ENCODE measurements at regions not wholly inside any gene's neighbourhood (a gene's known extent, or its start where the extent isn't known, plus 50 kb on each side); places are given as distances from the start of the nearest gene placed in this dataset.
"Not testable (repeated sequence)": the region's sequence is repeated elsewhere in the genome, so short reads cannot be mapped to it uniquely, and the experiment has no call there.

DNA sequence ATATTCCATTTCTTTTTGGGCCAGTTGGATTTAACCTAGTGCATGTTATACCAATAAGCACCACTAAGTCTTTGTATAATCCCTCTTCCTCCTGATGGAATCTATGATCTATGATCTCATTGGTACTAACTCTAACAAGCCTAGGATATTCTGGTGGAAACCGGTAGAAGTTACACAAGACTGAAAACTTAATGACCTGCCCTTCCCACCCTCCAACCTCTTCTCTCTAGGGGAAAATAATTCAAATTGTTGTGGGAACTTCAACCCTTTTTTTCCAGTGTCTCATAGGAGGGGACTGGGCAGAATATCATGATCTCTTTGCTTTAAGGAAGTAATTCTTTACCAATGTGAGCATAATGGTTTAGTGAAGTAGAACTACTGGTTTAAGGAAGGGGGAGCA, 289.5 kb upstream of the BOD1L1 start:
- no peaks in the 10 kb centered on the region for H3K36me3 Mint-ChIP-seq (ENCODE audit: insufficient read depth)
- H3K9me3 Mint-ChIP-seq = no peaks in the 10 kb centered on the region
- H3K4me1 Mint-ChIP-seq = no peaks in the 10 kb centered on the region
- DNase-seq (ENCODE audit: low spot score in 2 of 2) = no peak
- ATAC-seq (replicated peaks; ENCODE audit: extremely low read depth, poor library complexity, severe bottlenecking) = no peak
- no peaks in the 10 kb centered on the region for H3K27me3 Mint-ChIP-seq
- H3K27ac Mint-ChIP-seq (ENCODE audit: low read depth) = no peak overlapping the region
- no peak overlapping the region for H3K4me3 Mint-ChIP-seq

DNA sequence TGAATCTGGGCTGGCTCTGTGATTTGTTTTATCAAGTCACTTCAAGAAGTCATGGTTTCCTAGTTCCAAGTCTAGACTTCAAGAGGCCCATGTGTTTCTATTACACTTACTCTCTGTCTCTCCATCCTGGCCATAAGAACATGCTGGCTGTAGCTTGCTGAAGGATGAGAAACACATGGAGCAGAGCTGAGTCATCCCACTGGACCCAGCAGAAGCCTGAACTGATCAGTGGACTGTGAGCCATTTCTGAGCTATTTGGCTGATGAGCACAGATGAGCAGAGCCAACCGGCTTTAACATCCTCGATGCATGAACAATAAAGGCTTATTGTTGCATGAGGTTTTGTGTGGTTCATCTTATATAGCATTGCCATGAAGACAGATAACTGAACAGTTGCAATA, 290.6 kb upstream of the BOD1L1 start:
- no peaks in the 10 kb centered on the region for H3K4me1 Mint-ChIP-seq
- H3K4me3 Mint-ChIP-seq = no peak overlapping the region
- no peak overlapping the region for H3K27ac Mint-ChIP-seq (ENCODE audit: low read depth)
- no peaks in the 10 kb centered on the region for H3K9me3 Mint-ChIP-seq
- H3K36me3 Mint-ChIP-seq (ENCODE audit: insufficient read depth) = no peaks in the 10 kb centered on the region
- DNase-seq (ENCODE audit: low spot score in 2 of 2) = no peak
- no peak for ATAC-seq (replicated peaks; ENCODE audit: extremely low read depth, poor library complexity, severe bottlenecking)
- no peaks in the 10 kb centered on the region for H3K27me3 Mint-ChIP-seq

DNA sequence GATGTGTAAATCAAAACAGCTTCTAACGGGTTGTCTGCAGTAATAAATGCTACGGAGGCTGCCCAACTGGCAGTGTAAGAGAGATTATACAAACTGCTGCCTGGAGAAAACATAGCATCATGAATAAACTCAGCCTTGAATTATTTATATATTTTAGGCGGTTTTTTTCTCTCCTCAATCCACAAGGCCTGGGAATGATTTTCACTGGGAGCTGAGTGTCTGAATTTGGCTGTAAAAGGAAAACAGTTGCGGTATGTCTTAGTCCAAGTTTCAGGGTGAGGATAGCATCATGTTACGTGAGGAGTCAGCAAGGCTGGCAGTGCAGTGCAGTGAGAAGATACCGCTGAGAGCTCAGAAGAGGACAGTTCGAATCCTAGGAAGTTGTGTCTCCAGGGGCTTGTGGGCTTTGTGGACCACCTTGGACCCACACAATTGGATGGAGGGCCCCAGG, 291.5 kb upstream of the BOD1L1 start:
- Mint-ChIP-seq H3K4me1 (no peaks in the 10 kb centered on the region), H3K9me3 (peaks cover under 1% of the 10 kb centered on the region), H3K4me3 (no peak overlapping the region), H3K27ac (ENCODE audit: low read depth) (no peak overlapping the region), H3K27me3 (no peaks in the 10 kb centered on the region), H3K36me3 (ENCODE audit: insufficient read depth) (no peaks in the 10 kb centered on the region)
- ATAC-seq (replicated peaks; ENCODE audit: extremely low read depth, poor library complexity, severe bottlenecking) (no peak), DNase-seq (ENCODE audit: low spot score in 2 of 2) (no peak)

DNA sequence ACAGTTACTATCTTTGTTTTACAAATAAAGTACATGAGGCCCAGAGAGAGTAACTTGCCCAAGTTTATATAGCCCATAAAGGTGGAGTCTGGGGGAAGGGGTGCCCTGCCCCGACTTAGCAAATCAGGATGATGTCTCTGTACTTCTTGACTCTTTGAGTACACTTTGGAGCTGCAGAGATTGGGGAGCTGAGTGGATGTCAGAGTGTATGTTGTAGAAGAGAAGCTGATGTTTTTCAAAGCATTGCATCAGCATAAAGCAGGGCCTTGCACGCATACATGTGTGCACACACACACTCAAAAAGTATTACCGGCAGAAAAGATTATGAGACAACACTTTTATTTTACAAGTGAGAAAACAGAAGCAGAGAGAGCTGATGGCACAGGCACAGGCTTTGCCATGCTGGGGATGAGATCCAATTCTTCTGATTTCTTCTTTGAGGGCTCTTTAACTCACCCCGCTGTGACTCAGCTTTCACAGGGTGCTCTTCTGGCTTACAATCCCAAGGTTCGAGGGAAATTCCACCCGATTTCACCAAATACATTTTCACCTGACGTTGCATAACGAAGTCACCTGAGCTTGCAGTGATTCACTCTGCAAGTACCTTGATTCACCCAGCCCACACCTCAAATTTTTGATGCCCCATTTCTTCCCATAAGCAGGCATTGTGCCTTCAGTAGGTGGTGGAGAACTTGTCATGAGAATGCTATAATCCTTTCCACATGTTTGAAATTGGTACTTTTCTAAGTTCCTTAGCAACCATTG, 292.8 kb upstream of the BOD1L1 start:
- Mint-ChIP-seq H3K27me3 (no peaks in the 10 kb centered on the region), H3K36me3 (ENCODE audit: insufficient read depth) (peaks cover 3% of the 10 kb centered on the region), H3K4me3 (no peak overlapping the region), H3K27ac (ENCODE audit: low read depth) (no peak overlapping the region), H3K4me1 (no peaks in the 10 kb centered on the region), H3K9me3 (peaks cover 10% of the 10 kb centered on the region)
- DNase-seq (ENCODE audit: low spot score in 2 of 2) (no peak), ATAC-seq (replicated peaks; ENCODE audit: extremely low read depth, poor library complexity, severe bottlenecking) (no peak)

DNA sequence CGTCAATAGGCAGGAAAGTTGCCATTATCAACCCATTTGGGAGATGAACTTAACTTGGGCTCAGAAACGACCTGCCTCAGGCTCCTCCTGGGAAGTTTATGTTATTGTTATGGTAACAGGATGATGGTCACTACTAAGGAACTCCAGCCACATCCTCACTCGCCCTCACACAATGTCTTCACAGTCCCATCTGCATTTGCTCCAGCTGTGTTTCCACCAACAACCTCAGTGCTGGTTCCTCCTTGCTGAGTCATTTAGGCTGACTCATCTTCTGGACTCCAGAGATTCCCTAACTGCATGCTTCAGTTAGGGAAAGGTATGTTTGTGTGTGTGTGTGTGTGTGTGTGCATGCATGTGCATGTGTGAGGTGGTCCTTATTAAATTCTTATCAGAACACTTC, 293.4 kb upstream of the BOD1L1 start:
- ATAC-seq (replicated peaks; ENCODE audit: extremely low read depth, poor library complexity, severe bottlenecking) (no peak), DNase-seq (ENCODE audit: low spot score in 2 of 2) (no peak)
- Mint-ChIP-seq H3K36me3 (ENCODE audit: insufficient read depth) (peaks cover 3% of the 10 kb centered on the region), H3K4me1 (no peaks in the 10 kb centered on the region), H3K9me3 (peaks cover 10% of the 10 kb centered on the region), H3K27ac (ENCODE audit: low read depth) (no peak overlapping the region), H3K27me3 (no peaks in the 10 kb centered on the region), H3K4me3 (no peak overlapping the region)

DNA sequence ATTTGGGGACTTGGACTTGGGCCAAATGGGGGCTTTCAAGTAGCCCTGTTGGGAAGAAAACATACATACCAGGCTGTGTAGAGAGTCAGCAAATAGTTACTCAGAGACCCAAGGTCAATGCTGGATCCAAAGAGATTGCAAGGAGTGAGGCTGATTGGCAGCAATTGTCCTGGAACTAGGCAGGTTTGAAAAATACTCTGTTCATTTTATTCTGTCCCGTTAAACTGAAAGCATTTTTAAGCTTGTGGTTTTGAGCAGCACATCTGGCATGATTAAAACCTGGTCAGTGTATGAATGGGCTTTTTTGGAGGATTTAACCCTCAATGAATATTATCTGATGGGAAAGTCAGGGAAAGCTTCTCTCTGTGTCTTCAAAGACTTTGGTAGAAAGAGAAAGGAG, 294.3 kb upstream of the BOD1L1 start:
- Mint-ChIP-seq H3K4me3 (no peak overlapping the region), H3K4me1 (no peaks in the 10 kb centered on the region), H3K27ac (ENCODE audit: low read depth) (no peak overlapping the region), H3K27me3 (no peaks in the 10 kb centered on the region), H3K9me3 (peaks cover 10% of the 10 kb centered on the region), H3K36me3 (ENCODE audit: insufficient read depth) (peaks cover 3% of the 10 kb centered on the region)
- no peak for DNase-seq (ENCODE audit: low spot score in 2 of 2)
- no peak for ATAC-seq (replicated peaks; ENCODE audit: extremely low read depth, poor library complexity, severe bottlenecking)

DNA sequence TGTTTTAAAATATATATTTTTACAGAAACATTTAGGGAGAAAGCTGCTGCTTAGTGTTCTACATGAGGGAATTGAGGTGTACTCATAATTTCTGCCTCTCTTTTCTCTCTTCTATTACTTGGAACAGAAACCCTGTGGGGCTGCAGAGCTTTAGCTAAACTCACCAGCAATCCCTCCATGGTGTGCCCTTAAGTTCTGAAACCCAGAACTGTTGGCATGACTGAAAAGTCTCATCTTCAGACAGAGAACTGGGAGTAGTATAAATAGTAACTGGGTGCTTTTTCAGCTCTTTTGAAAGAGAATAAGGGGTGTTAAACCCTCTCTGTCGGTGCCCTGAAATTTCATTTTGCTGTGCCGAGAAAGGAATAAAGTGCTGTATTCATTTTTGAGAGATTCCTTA, 294.9 kb upstream of the BOD1L1 start:
- ATAC-seq (replicated peaks; ENCODE audit: extremely low read depth, poor library complexity, severe bottlenecking) = no peak
- Mint-ChIP-seq H3K36me3 (ENCODE audit: insufficient read depth) (peaks cover 3% of the 10 kb centered on the region), H3K27me3 (no peaks in the 10 kb centered on the region), H3K4me1 (no peaks in the 10 kb centered on the region), H3K4me3 (no peak overlapping the region), H3K9me3 (peaks cover 10% of the 10 kb centered on the region), H3K27ac (ENCODE audit: low read depth) (no peak overlapping the region)
- DNase-seq (ENCODE audit: low spot score in 2 of 2) = no peak

DNA sequence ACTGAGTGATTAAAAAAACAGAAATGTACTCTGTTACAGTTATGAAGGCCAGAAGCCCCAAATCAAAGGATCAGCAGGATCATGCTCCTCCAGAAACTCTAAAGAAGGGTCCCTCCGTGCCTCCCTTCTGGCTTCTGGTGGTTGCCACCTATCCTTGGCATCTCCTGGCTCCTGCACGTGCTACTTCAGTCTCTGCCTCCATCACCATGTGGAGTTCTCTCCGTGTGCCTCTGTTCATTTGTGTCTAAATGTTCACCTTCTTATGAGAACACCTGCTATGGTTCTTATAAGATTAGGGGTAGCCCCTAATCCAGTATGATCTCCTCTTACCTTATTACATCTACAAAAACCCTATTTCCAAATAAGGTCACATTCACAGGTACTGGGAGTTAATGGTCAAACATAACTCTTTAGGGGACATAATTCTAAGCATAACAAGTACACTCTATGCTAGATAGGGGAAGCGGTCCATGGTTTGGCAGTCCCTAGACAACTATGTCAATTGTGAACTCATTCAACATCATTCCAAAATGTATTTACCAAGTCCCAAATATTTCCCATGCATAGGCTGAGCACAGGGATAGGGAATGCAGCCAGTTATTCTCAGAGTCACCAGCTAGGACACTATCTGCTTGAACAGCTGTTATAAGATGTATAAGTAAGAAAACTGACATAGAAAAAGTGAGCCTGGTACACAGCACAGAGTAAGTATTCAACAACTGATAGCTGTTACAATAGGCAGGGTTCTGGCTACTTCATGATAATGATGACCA, 295.5 kb upstream of the BOD1L1 start:
- Mint-ChIP-seq H3K4me1 (no peaks in the 10 kb centered on the region), H3K36me3 (ENCODE audit: insufficient read depth) (peaks cover 3% of the 10 kb centered on the region), H3K27me3 (no peaks in the 10 kb centered on the region), H3K4me3 (no peak overlapping the region), H3K27ac (ENCODE audit: low read depth) (no peak overlapping the region), H3K9me3 (peaks cover 10% of the 10 kb centered on the region)
- no peak for DNase-seq (ENCODE audit: low spot score in 2 of 2)
- ATAC-seq (replicated peaks; ENCODE audit: extremely low read depth, poor library complexity, severe bottlenecking) = no peak

DNA sequence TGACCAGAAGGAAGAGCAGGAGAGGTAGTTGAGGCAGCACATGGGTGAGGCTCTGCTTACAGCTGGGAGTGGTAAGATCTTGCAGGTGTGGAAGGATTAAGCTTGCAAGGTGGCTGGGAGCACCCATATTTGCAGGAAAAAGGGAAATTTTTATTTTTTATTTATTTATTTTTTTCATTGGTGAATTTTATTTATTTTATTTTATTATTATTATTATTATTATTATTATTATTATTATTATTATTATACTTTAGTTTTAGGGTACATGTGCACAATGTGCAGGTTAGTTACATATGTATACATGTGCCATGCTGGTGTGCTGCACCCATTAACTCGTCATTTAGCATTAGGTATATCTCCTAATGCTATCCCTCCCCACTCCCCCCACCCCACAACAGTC, 297.4 kb upstream of the BOD1L1 start:
- DNase-seq (ENCODE audit: low spot score in 2 of 2); H3K27ac Mint-ChIP-seq (ENCODE audit: low read depth): not testable (repeated sequence)

DNA sequence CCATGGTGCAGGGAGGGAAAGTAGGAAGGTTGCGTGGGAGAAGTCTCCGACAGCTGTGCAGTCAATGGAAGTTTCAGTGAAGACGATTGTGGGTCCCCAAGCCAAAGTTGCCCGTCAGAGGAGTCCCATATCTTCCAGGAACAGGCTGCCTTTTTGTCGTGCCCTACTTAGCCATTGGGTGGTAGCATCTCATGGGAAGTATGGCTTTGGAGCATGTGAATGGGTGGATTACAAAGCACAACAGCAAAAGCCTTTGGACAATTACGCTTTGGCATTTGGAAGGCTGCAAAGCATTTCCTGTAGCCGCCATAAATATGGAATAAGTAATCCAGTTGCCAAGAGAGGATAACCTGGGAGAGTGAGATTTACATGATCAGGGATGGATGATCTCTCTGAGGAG, 300.7 kb upstream of the BOD1L1 start:
- Mint-ChIP-seq H3K36me3 (ENCODE audit: insufficient read depth) (peaks cover 3% of the 10 kb centered on the region), H3K27me3 (no peaks in the 10 kb centered on the region), H3K4me1 (no peaks in the 10 kb centered on the region), H3K4me3 (no peak overlapping the region), H3K9me3 (peaks cover 10% of the 10 kb centered on the region), H3K27ac (ENCODE audit: low read depth) (no peak overlapping the region)
- ATAC-seq (replicated peaks; ENCODE audit: extremely low read depth, poor library complexity, severe bottlenecking) (no peak), DNase-seq (ENCODE audit: low spot score in 2 of 2) (no peak)

More for the DNA sequence above, 297.4 kb upstream of the BOD1L1 start:
- not testable (repeated sequence) for H3K9me3 Mint-ChIP-seq; H3K36me3 Mint-ChIP-seq (ENCODE audit: insufficient read depth); ATAC-seq (replicated peaks; ENCODE audit: extremely low read depth, poor library complexity, severe bottlenecking); H3K4me1 Mint-ChIP-seq; H3K4me3 Mint-ChIP-seq; H3K27me3 Mint-ChIP-seq

DNA sequence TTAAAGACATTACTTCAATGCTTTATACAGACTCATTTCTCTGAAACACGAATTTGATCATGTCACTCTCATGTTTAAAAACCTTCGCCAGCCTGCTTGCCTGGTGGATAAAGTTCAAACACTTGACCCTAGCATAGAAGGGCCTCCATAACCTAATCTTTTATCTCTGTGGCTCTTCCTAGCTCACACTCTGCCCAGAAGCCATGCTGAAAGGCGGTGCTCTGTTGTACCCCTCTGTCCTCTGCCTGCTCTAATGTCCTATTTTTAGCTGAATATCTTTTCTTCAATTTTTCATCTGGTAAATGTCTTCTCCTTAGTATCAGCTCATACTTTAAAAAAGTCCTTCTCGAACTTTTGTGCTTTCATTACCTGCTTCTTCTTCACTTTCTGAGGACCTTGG, 302.6 kb upstream of the BOD1L1 start:
- Mint-ChIP-seq H3K36me3 (ENCODE audit: insufficient read depth) (no peaks in the 10 kb centered on the region), H3K4me3 (no peak overlapping the region), H3K4me1 (no peaks in the 10 kb centered on the region), H3K27me3 (no peaks in the 10 kb centered on the region), H3K9me3 (no peaks in the 10 kb centered on the region), H3K27ac (ENCODE audit: low read depth) (no peak overlapping the region)
- DNase-seq (ENCODE audit: low spot score in 2 of 2) = no peak
- no peak for ATAC-seq (replicated peaks; ENCODE audit: extremely low read depth, poor library complexity, severe bottlenecking)

DNA sequence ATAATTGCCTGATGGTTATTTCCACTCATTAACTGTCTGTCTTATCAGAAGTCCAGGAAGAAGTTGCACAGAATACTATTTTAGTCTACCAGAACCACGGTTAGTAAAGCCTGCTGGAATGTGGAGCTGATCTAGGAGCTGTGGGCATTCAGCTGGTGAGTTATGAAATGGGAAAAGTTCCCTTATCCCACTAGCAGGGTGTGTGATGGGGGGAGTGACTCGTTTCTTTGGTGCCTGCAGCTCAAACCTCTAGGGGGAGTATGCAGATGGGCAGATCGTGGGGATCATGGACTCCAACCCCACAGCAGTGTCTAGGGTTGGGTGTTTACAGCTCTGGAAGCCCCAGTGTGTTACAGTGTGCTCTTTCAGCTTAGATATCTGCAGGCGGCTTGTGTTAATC, 305.7 kb upstream of the BOD1L1 start:
- DNase-seq (ENCODE audit: low spot score in 2 of 2) (no peak), ATAC-seq (replicated peaks; ENCODE audit: extremely low read depth, poor library complexity, severe bottlenecking) (no peak)
- Mint-ChIP-seq H3K36me3 (ENCODE audit: insufficient read depth) (no peaks in the 10 kb centered on the region), H3K9me3 (no peaks in the 10 kb centered on the region), H3K27me3 (no peaks in the 10 kb centered on the region), H3K4me1 (no peaks in the 10 kb centered on the region), H3K27ac (ENCODE audit: low read depth) (no peak overlapping the region), H3K4me3 (no peak overlapping the region)

DNA sequence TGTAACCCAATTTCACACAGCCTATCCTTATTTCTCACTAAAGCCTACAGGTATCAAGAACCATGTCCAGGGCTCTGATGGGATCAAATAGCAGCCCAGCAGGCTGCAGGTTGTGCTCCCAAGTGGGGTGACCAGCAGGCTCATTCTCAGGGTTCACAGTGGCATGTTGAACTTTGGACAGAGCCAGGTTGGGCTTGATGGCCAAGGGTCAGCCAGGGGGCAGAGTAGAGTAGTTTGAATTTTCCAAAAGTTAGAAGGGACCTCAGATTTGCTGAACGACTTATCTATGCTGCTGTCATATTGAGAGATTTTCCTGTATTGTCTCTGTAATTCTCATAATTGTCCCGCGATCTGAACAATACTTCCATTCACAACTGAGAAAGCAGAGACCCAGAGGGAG, 310.8 kb upstream of the BOD1L1 start:
- Mint-ChIP-seq H3K4me1 (no peaks in the 10 kb centered on the region), H3K27me3 (no peaks in the 10 kb centered on the region), H3K36me3 (ENCODE audit: insufficient read depth) (no peaks in the 10 kb centered on the region), H3K4me3 (no peak overlapping the region), H3K9me3 (no peaks in the 10 kb centered on the region), H3K27ac (ENCODE audit: low read depth) (no peak overlapping the region)
- DNase-seq (ENCODE audit: low spot score in 2 of 2) = no peak
- no peak for ATAC-seq (replicated peaks; ENCODE audit: extremely low read depth, poor library complexity, severe bottlenecking)

Measured in central memory CD8-positive, alpha-beta T cell (primary cell).